ENCODE measurements at regions not wholly inside any gene's neighbourhood (a gene's known extent, or its start where the extent isn't known, plus 50 kb on each side); places are given as distances from the start of the nearest gene placed in this dataset.
"Not testable (repeated sequence)": the region's sequence is repeated elsewhere in the genome, so short reads cannot be mapped to it uniquely, and the experiment has no call there.

GRCh38 chr22:49013707-49014106 is 814.0 kb downstream of the BRD1 start:
- no peak for DNase-seq (ENCODE audit: low read depth)

- no peak for DNase-seq (ENCODE audit: low read depth)
Measured at GRCh38 chr22:49012712-49013395, 814.8 kb downstream of the BRD1 start.

GRCh38 chr22:49011769-49012648 is 815.7 kb downstream of the BRD1 start:
- DNase-seq (ENCODE audit: low read depth) = no peak

DNA sequence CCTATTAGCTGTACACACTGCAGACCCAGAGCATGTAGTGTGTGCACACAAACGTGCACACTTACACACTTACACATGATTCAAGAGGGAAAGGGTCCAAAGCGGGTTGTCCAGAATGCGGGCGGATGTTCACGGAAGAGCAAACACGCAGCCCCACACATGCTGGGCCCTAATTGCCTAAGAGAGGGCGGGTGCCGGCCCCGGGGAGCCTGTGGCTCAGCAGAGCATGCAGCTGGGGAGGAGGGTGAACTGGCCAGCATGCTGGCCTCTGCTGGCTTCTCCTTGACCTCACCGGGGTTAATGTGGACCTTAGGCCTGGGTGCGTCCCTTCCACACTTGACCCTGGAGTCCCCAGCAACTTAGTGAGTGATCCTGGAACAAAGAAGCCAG is 816.3 kb downstream of the BRD1 start:
- DNase-seq (ENCODE audit: low read depth) = no peak

GRCh38 chr22:49010901-49011300 is 816.8 kb downstream of the BRD1 start:
- no peak for DNase-seq (ENCODE audit: low read depth)

- no peak for DNase-seq (ENCODE audit: low read depth)
Measured at GRCh38 chr22:49010070-49010863, 817.4 kb downstream of the BRD1 start.

GRCh38 chr22:49009359-49010063 is 818.2 kb downstream of the BRD1 start:
- DNase-seq (ENCODE audit: low read depth) = no peak

- DNase-seq (ENCODE audit: low read depth) = no peak
Measured at GRCh38 chr22:49008682-49009235, 818.9 kb downstream of the BRD1 start.

GRCh38 chr22:49007013-49007653 is 820.5 kb downstream of the BRD1 start:
- DNase-seq (ENCODE audit: low read depth) = no peak

GRCh38 chr22:49006207-49007012 is 821.3 kb downstream of the BRD1 start:
- DNase-seq (ENCODE audit: low read depth) = no peak

GRCh38 chr22:49005557-49005956 is 822.1 kb downstream of the BRD1 start:
- no peak for DNase-seq (ENCODE audit: low read depth)

- DNase-seq (ENCODE audit: low read depth) = no peak
Measured at GRCh38 chr22:49004484-49005399, 822.9 kb downstream of the BRD1 start.

- DNase-seq (ENCODE audit: low read depth) = not testable (repeated sequence)
Measured at GRCh38 chr22:48997605-48998004, 830.1 kb downstream of the BRD1 start.

DNA sequence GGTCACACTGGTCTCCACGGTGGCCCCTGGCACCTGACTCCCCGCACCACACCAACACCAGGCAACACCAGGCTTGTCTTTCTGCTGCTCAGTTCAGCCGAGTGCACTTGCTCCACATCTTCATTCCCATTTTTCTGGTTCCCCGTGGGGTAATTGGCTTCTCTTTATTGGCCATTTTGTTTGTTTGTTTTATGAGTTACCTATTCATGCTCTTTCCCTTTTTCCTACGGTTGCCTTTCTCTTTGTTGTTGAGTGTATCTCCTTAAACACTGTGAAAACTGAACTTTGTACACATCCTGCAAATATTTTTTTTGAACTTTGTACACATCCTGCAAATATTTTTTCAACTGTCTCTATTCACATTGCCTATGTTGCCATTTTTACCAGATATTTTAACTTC is 834.0 kb downstream of the BRD1 start:
- DNase-seq (ENCODE audit: low read depth) = no peak

- no peak for DNase-seq (ENCODE audit: low read depth)
Measured at GRCh38 chr22:48984639-48985038, 843.0 kb downstream of the BRD1 start.

DNA sequence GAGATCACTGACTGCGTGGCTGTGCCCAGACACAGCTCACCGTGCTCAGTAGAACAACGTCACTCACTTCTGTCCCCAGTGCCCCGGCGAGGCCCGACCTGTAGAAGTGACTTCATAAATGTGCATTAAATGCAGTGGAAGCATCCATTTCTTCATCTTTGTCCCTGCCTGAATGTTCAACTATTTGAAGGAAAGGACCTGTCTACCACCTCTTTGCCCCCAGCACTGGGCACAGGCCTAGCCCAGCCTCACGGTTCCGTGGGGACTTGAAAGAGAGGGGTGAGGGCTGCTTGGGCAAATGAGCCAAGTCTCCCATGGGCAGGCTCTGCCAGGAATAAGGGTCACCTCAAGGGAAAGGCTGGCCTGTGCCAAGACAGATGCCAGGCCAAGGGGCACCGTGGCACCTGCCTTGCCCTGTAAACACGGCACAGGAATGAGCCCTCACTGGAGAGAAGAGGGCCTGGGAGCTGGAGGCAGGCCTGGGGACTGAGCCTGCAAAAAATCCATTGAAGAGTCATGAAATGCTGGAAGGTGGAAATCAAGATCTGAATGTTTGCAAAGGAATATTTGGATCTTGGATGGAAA is 845.3 kb downstream of the BRD1 start:
- no peak for DNase-seq (ENCODE audit: low read depth)

DNA sequence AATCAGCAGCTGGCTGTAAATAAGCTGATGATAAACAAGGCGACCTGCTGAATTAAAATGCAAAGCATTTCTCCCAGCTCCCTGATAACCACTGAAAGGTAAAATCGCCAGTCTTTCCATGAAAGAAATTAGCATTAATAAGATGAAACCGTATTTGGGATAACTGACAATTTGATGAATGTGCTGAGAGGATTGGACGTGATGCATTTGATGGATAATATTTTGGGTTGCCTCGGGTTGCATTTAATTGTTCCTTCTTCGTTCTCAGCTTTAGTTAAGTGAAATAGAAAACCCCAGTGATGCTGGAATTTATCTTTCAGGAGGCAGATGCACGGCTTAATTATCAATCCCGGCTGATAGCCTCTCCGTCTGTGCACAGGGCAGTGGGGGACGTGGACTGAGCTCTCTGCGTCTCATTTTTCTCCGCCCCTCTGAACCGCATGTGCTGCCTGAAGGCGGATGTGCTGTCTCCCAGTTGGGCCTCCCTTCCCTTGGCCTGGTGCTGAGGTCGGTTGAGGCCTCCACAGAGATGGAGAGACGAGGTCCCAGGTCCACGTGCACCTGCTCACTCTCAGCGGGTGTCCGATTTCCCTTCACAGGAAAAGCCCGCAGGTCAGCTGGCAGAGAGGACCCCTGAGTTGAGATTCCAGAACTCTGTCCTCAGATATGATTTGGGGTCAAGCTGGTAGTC is 846.2 kb downstream of the BRD1 start:
- DNase-seq (ENCODE audit: low read depth) = no peak

DNA sequence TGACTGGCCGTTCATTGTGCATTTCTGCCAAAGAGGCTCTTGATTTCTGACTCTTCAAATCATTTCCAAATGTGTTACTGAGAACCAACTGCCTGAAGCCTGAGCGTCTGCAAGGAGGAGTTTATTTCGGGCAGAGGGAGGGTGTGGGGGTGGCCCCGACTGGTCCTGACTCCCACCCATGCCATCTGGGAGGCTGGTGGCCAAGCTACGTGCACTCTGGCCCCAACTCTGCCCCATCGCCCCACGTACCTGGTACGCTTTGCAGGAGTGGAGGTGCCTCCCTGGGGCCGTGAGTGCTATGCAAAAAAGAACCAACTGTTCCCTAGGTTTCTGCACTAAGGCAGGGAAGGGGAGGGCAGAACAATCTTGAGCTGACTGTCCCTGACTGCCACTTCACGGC is 846.8 kb downstream of the BRD1 start:
- DNase-seq (ENCODE audit: low read depth) = no peak

Data from HS-5 (cell line).